Small intestine (tissue), 7 donors: ENCODE measurements at regions not wholly inside any gene's neighbourhood (a gene's known extent, or its start where the extent isn't known, plus 50 kb on each side); places are given as distances from the start of the nearest gene placed in this dataset.

ENCODE experiments used
- DNase-seq, 2 donors: peaks; one replicate each; pipeline versions ENCODE4 v3.0.0 to v3.0.0-alpha.2; 2013
- FAIRE-seq: peaks from 2 replicates; lab custom pipeline; 2012; peaks lifted over from hg19 to GRCh38; lab: Jason Lieb, UNC
- H3K27ac ChIP-seq, 3 donors: one replicate each; pipeline ENCODE4 v1.5.1; 2013; ENCODE audit warnings: low read length in 2 of 3, mild to moderate bottlenecking in 2 of 3, control low read depth in 1 of 3, inconsistent platforms in 1 of 3, low read depth in 1 of 3, moderate library complexity in 1 of 3
- H3K27me3 ChIP-seq, 3 donors: one replicate each; pipeline ENCODE4 v1.6.1; 2013; ENCODE audit warnings: low read length in 3 of 3, inconsistent platforms in 1 of 3; ENCODE audit not compliant: control insufficient read depth in 3 of 3, insufficient read depth in 3 of 3
- H3K36me3 ChIP-seq, 3 donors: one replicate each; pipeline ENCODE4 v1.6.1; 2013; ENCODE audit warnings: low read length in 3 of 3, inconsistent platforms in 1 of 3, low read depth in 1 of 3, mild to moderate bottlenecking in 1 of 3, moderate library complexity in 1 of 3; ENCODE audit not compliant: control insufficient read depth in 3 of 3, insufficient read depth in 2 of 3
- H3K4me1 ChIP-seq, 3 donors: one replicate each; pipeline ENCODE4 v1.6.1; 2013; ENCODE audit warnings: low read length in 2 of 3, inconsistent platforms in 1 of 3, low read depth in 1 of 3, mild to moderate bottlenecking in 1 of 3, moderate library complexity in 1 of 3; ENCODE audit not compliant: control insufficient read depth in 3 of 3, insufficient read depth in 2 of 3
- H3K4me3 ChIP-seq, 3 donors: one replicate each; pipeline ENCODE4 v1.5.1; 2013; ENCODE audit warnings: low read length in 3 of 3, control low read depth in 1 of 3, inconsistent platforms in 1 of 3, low read depth in 1 of 3, mild to moderate bottlenecking in 1 of 3, moderate library complexity in 1 of 3
- H3K9me3 ChIP-seq, 2 donors: one replicate each; pipeline ENCODE4 v1.6.1; 2013; ENCODE audit warnings: low read depth in 1 of 2, low read length in 1 of 2; ENCODE audit not compliant: control insufficient read depth in 2 of 2, insufficient read depth in 1 of 2
- WGBS, 3 donors: extraction: QIAGEN DNeasy Blood & Tissue Kit; methylation state at CpG; one replicate each; pipeline ENCODE4 v1.1.7; 2013; 5-methylcytosine and 5-hydroxymethylcytosine counted together
- donor health status: healthy with polysubstance abuse.
- donor health status: control.
- donor health status: control.
- donor health status: Bipolar disorder and iron deficiency.
- donor health status: healthy.

- FAIRE-seq (no peak), DNase-seq (no peak)
- peaks cover 0 to 12% of the 10 kb centered on the region in 2 donors for H3K9me3 ChIP-seq
- no peaks in the 10 kb centered on the region for H3K27me3 ChIP-seq
- H3K4me1 ChIP-seq, result no peaks in the 10 kb centered on the region
- H3K4me3 ChIP-seq, result no peak overlapping the region
- no peak overlapping the region for H3K27ac ChIP-seq
- no peaks in the 10 kb centered on the region for H3K36me3 ChIP-seq
- 89 to 95% (median 93%) methylated on average over 10 to 13 of the region's 13 CpGs for WGBS, 3 donors
These were observed 948.4 kb upstream of the EYS start for GRCh38 chr6:66655420-66655819.

GRCh38 chr6:66638518-66638917 is 931.5 kb upstream of the EYS start:
- no peak for DNase-seq
- H3K27ac ChIP-seq, result no peak overlapping the region
- FAIRE-seq, result no peak
- no peaks in the 10 kb centered on the region for H3K36me3 ChIP-seq
- WGBS, 3 donors, result 84 to 91% (median 86%) methylated on average over 3 of the region's 3 CpGs
- no peak overlapping the region for H3K4me3 ChIP-seq
- no peaks in the 10 kb centered on the region for H3K9me3 ChIP-seq
- H3K27me3 ChIP-seq, result no peaks in the 10 kb centered on the region
- no peaks in the 10 kb centered on the region for H3K4me1 ChIP-seq

GRCh38 chr6:66638099-66638498 is 931.1 kb upstream of the EYS start:
- Histone ChIP-seq H3K36me3 (no peaks in the 10 kb centered on the region), H3K4me1 (no peaks in the 10 kb centered on the region), H3K27me3 (no peaks in the 10 kb centered on the region), H3K9me3 (no peaks in the 10 kb centered on the region), H3K4me3 (no peak overlapping the region), H3K27ac (no peak overlapping the region)
- WGBS, 3 donors, result 79 to 83% (median 82%) methylated on average over 5 of the region's 5 CpGs
- no peak for FAIRE-seq
- no peak for DNase-seq

DNA sequence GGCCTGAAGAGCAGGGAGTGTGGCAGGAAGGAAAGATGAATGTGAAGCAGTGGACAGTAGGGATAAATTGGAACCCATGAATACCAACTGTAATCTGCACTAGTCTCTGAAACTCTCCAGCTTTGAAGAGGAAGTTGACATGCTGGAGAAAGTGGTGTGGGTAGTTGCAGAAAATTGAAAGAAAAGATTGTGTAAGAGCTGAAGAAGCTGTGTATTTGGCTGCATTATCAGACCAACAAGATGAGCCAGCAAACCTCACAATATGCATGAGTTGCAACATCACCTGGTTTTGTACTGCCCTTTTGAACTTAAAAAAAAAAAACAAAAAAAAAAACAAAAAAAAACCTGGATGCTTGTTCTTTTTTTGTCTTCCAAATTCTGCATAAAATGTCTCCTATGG is 921.9 kb upstream of the EYS start:
- no peak overlapping the region for H3K27ac ChIP-seq
- FAIRE-seq, result no peak
- H3K4me1 ChIP-seq, result no peaks in the 10 kb centered on the region
- no peak overlapping the region for H3K4me3 ChIP-seq
- H3K36me3 ChIP-seq, result no peaks in the 10 kb centered on the region
- no peaks in the 10 kb centered on the region for H3K9me3 ChIP-seq
- H3K27me3 ChIP-seq, result no peaks in the 10 kb centered on the region
- no peak for DNase-seq

DNA sequence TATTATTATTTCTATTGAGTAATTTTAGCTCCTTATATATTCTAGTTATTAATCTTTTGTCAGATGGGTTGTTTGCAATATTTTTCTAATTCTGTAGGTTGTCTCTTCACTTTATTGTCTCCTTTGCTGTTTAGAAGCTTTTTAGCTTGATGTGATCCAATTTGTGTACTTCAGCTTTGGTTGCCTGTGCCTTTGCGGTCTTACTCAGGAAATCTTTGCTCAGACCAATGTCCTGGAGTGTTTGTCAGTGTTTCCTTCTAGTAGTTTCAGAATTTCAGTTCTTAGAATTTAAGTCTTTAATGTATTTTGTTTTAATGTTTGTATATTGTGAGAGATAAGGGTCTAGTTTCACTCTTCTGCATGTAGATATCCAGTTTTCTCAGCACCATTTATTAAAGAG is 916.0 kb upstream of the EYS start:
- Histone ChIP-seq H3K27ac (no peak overlapping the region), H3K36me3 (no peaks in the 10 kb centered on the region), H3K27me3 (no peaks in the 10 kb centered on the region), H3K9me3 (peaks cover 0 to 3% of the 10 kb centered on the region in 2 donors), H3K4me1 (no peaks in the 10 kb centered on the region), H3K4me3 (no peak overlapping the region)
- no peak for FAIRE-seq
- DNase-seq, result no peak
- 88 to 97% (median 97%) methylated on average over 1 of the region's 1 CpG for whole genome bisulfite sequencing, 3 donors

DNA sequence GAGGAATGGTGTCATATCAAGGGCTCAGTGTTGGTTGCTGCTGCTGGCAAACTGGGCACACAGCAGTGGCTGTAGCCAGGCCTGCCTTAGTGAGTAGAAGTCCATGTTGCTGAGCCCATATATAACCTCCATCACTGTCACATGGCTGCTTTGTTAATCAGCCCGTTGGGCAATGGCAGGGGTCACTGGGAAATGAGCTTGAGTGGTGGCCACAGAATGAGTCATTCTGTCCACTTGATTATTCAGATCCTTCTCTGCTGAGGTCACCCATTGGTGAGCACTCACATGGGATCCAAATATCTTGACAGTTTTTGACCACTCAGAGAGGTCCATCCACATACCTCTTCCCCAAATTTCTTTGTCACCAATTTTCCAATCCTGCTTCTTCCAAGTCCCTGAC is 898.9 kb upstream of the EYS start:
- FAIRE-seq (no peak), DNase-seq (no peak)
- Histone ChIP-seq H3K9me3 (peaks cover 0 to 26% of the 10 kb centered on the region in 2 donors), H3K4me3 (no peak overlapping the region), H3K36me3 (no peaks in the 10 kb centered on the region), H3K4me1 (no peaks in the 10 kb centered on the region), H3K27ac (no peak overlapping the region), H3K27me3 (no peaks in the 10 kb centered on the region)
- WGBS, 3 donors, result 55 to 66% (median 65%) methylated on average over 1 of the region's 1 CpG

- H3K4me3 ChIP-seq, result no peak overlapping the region
- H3K4me1 ChIP-seq, result no peaks in the 10 kb centered on the region
- H3K9me3 ChIP-seq, result peaks cover 0 to 28% of the 10 kb centered on the region in 2 donors
- DNase-seq (no peak), FAIRE-seq (no peak)
- H3K27me3 ChIP-seq, result no peaks in the 10 kb centered on the region
- H3K27ac ChIP-seq, result no peak overlapping the region
- H3K36me3 ChIP-seq, result no peaks in the 10 kb centered on the region
These were observed 898.0 kb upstream of the EYS start for GRCh38 chr6:66605011-66605410.

GRCh38 chr6:66599541-66599940 is 892.5 kb upstream of the EYS start:
- no peaks in the 10 kb centered on the region for H3K4me1 ChIP-seq
- no peaks in the 10 kb centered on the region for H3K27me3 ChIP-seq
- H3K27ac ChIP-seq, result no peak overlapping the region
- no peaks in the 10 kb centered on the region for H3K36me3 ChIP-seq
- no peak overlapping the region for H3K4me3 ChIP-seq
- WGBS, 3 donors, result 69 to 84% (median 72%) methylated on average over 4 of the region's 4 CpGs
- H3K9me3 ChIP-seq, result peaks cover 0 to 9% of the 10 kb centered on the region in 2 donors
- FAIRE-seq, result no peak
- DNase-seq, result no peak

GRCh38 chr6:66578362-66578761 is 871.3 kb upstream of the EYS start:
- H3K27ac ChIP-seq, result no peak overlapping the region
- peaks cover 0 to 2% of the 10 kb centered on the region in 2 donors for H3K9me3 ChIP-seq
- H3K4me3 ChIP-seq, result no peak overlapping the region
- DNase-seq (no peak), FAIRE-seq (no peak)
- H3K36me3 ChIP-seq, result no peaks in the 10 kb centered on the region
- H3K4me1 ChIP-seq, result no peaks in the 10 kb centered on the region
- WGBS, 3 donors, result 74 to 82% (median 77%) methylated on average over 4 of the region's 4 CpGs
- H3K27me3 ChIP-seq, result no peaks in the 10 kb centered on the region
